ENCODE measurements at regions not wholly inside any gene's neighbourhood (a gene's known extent, or its start where the extent isn't known, plus 50 kb on each side); places are given as distances from the start of the nearest gene placed in this dataset.

DNA sequence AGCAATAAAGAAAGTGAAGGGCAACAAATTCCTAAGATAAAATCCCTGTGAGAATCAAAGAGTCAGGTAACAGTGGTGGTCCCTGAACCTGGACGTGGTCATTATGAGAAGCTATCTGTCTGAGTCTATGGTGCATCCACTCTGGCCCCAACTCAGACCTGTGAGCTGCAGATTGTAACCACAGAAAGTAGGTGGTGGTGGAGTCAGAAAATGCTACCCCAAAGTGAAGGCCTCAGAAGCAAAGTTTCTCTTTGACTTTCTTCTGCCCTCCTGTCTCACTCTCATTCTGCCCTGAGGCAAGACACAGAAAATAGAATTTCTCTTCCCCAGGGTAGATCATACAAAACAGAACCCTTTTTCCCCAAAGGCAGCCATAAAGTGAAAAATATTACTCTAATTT lies 84.1 kb upstream of the NEIL3 start:
- Histone ChIP-seq H3K36me3 (ENCODE audit: control insufficient read depth, insufficient read depth, low read length) (no peaks in the 10 kb centered on the region), H3K4me3 (ENCODE audit: low read depth, low read length) (no peak overlapping the region), H3K27me3 (ENCODE audit: control insufficient read depth, insufficient read depth, low read length) (no peaks in the 10 kb centered on the region)
- no peak for DNase-seq (ENCODE audit: low read depth)
- TF ChIP-seq CTCF (IDR thresholded peaks at IDR 0.05; ENCODE audit: insufficient read depth, low read length, poor library complexity, severe bottlenecking) = no peak

DNA sequence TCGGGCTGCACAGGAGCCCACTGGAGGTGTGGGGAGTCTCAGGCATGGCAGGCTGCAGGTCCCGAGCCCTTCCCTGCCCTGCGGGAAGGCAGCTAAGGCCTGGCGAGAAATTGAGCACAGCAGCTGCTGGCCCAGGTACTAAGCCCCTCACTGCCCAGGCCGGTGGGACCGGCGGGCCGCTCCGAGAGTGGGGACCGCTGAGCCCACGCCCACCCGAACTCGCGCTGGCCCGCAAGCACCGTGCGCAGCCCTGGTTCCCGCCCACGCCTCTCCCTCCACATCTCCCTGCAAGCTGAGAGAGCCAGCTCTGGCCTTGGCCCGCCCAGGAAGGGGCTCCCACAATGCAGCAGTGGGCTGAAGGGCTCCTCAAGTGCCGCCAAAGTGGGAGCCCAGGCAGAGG lies 82.0 kb upstream of the NEIL3 start:
- Histone ChIP-seq H3K36me3 (ENCODE audit: control insufficient read depth, insufficient read depth, low read length) (no peaks in the 10 kb centered on the region), H3K4me3 (ENCODE audit: low read depth, low read length) (no peak overlapping the region), H3K27me3 (ENCODE audit: control insufficient read depth, insufficient read depth, low read length) (no peaks in the 10 kb centered on the region)
- TF ChIP-seq CTCF (IDR thresholded peaks at IDR 0.05; ENCODE audit: insufficient read depth, low read length, poor library complexity, severe bottlenecking) = no peak
- DNase-seq (ENCODE audit: low read depth) = no peak

DNA sequence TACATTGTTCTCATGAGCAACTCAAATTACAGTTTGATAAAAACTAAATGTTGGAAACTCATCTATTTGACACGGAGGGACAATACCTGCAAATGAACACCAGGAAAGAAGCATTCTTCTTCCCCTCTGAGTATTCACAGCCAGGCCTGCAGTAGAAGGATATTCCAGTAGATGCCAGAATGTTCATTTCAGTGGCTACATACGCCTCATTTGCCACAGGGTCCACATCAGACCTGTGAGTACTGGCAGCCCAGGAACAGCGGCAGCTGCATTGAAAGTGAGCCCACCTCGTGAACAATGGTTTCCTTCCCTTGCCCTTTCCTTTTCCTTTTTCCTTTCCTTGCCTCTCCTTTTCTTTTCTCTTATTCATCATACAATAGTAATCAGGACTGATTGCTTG lies 81.1 kb upstream of the NEIL3 start:
- DNase-seq (ENCODE audit: low read depth) = no peak
- no peak for TF ChIP-seq CTCF (IDR thresholded peaks at IDR 0.05; ENCODE audit: insufficient read depth, low read length, poor library complexity, severe bottlenecking)
- no peaks in the 10 kb centered on the region for H3K27me3 ChIP-seq (ENCODE audit: control insufficient read depth, insufficient read depth, low read length)
- no peaks in the 10 kb centered on the region for H3K36me3 ChIP-seq (ENCODE audit: control insufficient read depth, insufficient read depth, low read length)
- no peak overlapping the region for H3K4me3 ChIP-seq (ENCODE audit: low read depth, low read length)

- TF ChIP-seq CTCF (IDR thresholded peaks at IDR 0.05; ENCODE audit: insufficient read depth, low read length, poor library complexity, severe bottlenecking) = no peak
- no peak overlapping the region for H3K4me3 ChIP-seq (ENCODE audit: low read depth, low read length)
- no peaks in the 10 kb centered on the region for H3K27me3 ChIP-seq (ENCODE audit: control insufficient read depth, insufficient read depth, low read length)
- no peaks in the 10 kb centered on the region for H3K36me3 ChIP-seq (ENCODE audit: control insufficient read depth, insufficient read depth, low read length)
- no peak for DNase-seq (ENCODE audit: low read depth)
These were observed 80.3 kb upstream of the NEIL3 start for GRCh38 chr4:177229331-177229730.

DNA sequence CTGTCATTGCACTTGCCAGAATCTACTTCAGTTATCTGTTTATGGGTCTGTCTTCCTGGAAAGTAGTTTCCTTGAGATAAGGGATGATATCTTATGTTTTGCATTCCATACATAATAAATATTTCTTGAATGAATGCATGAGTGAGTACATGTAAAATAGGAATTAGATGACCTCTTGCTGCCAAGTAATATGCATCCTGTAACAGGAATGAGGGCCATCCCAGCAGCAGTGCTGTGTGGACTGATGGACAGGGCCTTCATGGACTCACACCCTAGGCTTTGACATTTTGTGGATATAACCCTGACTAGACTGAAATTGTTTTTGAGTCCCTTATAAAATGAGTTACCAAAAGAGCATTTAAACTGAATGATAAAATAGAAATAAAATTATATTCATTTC lies 77.2 kb upstream of the NEIL3 start:
- no peak for TF ChIP-seq CTCF (IDR thresholded peaks at IDR 0.05; ENCODE audit: insufficient read depth, low read length, poor library complexity, severe bottlenecking)

DNA sequence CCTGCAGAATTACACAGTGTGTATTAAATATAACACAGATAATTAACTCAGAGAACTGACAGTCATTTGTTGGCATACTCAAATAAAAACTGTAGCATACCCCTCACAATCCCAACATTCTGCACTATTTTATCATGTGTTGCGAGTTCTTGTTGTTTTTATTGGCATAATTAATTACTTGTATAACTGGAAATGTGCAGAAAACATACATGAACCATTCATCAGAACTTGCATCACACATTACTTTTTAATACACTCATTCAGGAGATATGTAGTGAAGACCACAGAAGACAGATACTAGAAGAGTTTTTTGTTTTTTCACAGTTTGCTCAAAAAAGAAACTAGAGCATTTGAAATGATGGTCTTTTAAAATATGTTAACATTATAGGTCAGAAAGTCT lies 74.6 kb upstream of the NEIL3 start:
- no peaks in the 10 kb centered on the region for H3K27me3 ChIP-seq (ENCODE audit: control insufficient read depth, insufficient read depth, low read length)
- no peak overlapping the region for H3K4me3 ChIP-seq (ENCODE audit: low read depth, low read length)
- DNase-seq (ENCODE audit: low read depth) = no peak
- no peak for TF ChIP-seq CTCF (IDR thresholded peaks at IDR 0.05; ENCODE audit: insufficient read depth, low read length, poor library complexity, severe bottlenecking)
- H3K36me3 ChIP-seq (ENCODE audit: control insufficient read depth, insufficient read depth, low read length) = no peaks in the 10 kb centered on the region

More for the DNA sequence above, 77.2 kb upstream of the NEIL3 start:
- Histone ChIP-seq H3K27me3 (ENCODE audit: control insufficient read depth, insufficient read depth, low read length) (no peaks in the 10 kb centered on the region), H3K36me3 (ENCODE audit: control insufficient read depth, insufficient read depth, low read length) (no peaks in the 10 kb centered on the region), H3K4me3 (ENCODE audit: low read depth, low read length) (no peak overlapping the region)
- no peak for DNase-seq (ENCODE audit: low read depth)
